GM21423 (cell line): ENCODE measurements at regions not wholly inside any gene's neighbourhood (a gene's known extent, or its start where the extent isn't known, plus 50 kb on each side); places are given as distances from the start of the nearest gene placed in this dataset.
"Not testable (repeated sequence)": the region's sequence is repeated elsewhere in the genome, so short reads cannot be mapped to it uniquely, and the experiment has no call there.

Experiments
- ATAC-seq: cut with Tn5 transposase; IDR thresholded peaks from one replicate; pipeline ENCODE4 v1.9.1; 2021; ENCODE audit warnings: mild to moderate bottlenecking, moderate library complexity; ENCODE audit not compliant: unreplicated experiment

DNA sequence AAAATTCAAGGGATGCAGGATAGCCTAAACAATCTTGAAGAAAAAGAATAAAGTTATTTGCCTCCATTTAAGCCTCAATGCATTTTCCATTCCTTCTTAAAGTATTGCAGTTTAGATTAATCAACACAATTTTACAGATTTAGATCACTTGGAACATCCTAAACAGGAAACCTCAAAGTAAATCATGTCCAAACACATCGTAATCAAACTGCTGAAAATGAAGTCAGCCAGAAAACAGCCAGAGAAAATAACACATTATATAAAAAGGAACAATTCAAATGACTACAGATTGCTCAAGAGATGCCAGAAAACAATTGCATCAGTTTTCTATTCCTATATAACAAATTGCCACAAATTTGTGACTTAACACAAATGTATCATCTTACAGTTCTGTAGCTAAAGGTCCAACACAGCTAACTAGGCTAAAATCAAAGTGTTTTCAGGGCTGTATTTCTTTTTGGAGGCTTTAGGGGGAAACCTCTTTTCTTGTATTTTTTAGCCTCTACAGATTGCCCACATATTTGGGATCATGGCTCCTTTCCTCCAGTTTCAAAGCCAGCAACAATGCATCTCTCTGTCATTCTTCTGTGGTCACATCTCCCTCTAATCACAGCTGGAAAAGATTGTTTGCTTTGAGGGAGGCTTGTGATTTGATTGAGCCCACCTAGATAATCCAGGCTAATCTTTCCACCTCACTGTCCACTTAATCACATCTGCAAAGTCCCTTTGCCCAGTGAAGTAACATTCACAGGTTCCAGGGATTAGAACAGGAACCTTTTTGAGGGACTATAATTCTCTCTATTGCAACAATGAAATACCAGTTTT lies 543.3 kb upstream of the UBE2E2 start:
- ATAC-seq, result no peak

GRCh38 chr3:22660606-22661005 lies 542.5 kb upstream of the UBE2E2 start:
- ATAC-seq, result no peak

DNA sequence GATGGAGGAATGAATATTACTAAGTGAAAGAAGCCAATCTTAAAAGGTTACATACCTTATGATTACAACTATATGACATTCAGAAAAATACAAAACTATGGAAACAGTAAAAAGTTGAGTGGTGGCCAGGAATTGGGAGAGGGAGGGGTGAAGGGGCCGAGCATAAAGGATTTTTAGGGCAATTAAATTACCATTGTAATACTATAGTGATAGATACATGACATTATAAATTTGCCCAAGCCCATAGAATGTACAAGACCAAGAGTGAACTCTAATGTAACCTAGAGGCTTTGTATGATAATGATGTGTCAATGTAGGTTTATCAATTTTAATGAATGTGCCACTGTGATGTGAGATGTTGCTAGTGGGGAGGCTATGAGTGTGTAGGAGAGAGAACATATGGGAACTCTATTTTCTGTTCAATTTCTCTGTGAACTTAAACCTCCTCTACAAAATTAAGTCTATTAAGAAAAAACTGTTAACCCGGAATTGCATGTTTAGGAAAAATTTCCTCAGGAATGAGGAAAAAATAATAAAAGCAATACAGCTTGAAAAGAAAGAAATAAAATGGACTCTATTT lies 541.9 kb upstream of the UBE2E2 start:
- ATAC-seq, result no peak

DNA sequence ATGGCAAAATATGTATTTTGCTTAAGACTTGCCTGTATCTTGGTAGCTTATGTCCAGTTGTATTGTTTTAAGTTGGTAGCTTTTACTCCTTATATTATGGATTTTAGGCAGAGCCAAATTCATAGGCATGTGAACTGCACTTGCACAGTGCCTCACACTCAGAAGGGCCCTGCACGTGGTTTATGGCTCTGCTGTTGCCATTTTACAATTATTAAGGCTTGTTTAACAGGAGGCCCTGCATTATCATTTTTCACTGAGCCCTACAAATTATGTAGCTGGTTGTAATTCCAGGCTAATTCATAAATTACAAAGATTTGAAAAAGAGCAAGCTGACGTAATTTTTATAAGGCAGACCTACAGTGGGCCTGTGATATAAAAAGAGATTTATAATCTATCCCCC lies 537.6 kb upstream of the UBE2E2 start:
- no peak for ATAC-seq

- no peak for ATAC-seq
Observed at GRCh38 chr3:22666736-22667135, 536.4 kb upstream of the UBE2E2 start.

GRCh38 chr3:22671848-22672247 lies 531.3 kb upstream of the UBE2E2 start:
- ATAC-seq, result no peak

GRCh38 chr3:22684739-22685138 lies 518.4 kb upstream of the UBE2E2 start:
- no peak for ATAC-seq

GRCh38 chr3:22685597-22685996 lies 517.5 kb upstream of the UBE2E2 start:
- no peak for ATAC-seq

- ATAC-seq, result no peak
Observed at GRCh38 chr3:22691407-22691806, 511.7 kb upstream of the UBE2E2 start.

GRCh38 chr3:22691856-22692628 lies 511.1 kb upstream of the UBE2E2 start:
- no peak for ATAC-seq

DNA sequence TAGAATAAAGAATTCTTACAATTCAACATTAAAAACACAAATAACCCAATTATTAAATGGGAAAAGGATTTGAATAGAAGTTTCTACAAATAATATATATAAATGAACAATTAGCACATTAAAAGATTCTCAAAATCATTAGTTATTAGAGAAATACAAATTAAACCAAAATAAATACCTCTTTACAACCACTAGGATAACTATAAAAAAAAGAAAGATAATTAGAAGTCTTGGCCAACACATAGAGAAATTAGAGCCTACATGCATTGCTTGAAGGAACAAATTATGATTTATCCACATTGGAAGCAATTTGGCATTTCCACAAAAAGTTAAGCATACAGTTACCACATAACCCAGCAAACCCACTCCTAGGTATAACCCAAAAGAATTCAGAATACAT lies 502.3 kb upstream of the UBE2E2 start:
- ATAC-seq, result no peak

DNA sequence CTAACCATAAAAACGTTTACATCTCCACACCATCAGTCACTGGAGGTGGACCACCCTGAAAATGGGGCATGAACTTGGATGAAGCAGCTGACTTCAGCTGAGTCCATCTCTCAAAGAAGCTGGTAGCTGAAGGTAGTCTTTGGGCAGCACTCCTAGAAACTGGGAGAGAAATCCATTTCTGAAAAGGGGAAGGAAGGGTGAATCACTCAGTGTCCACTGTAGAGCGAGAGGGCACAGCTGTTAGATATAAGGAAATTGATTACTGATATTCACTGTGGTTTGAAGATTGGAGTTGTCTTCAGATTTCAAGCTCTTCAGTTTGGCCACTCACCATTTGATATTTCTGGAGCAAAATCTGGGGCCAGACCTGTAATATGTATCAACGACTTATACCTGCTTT lies 499.0 kb upstream of the UBE2E2 start:
- ATAC-seq, result no peak

GRCh38 chr3:22704571-22705354 lies 498.4 kb upstream of the UBE2E2 start:
- ATAC-seq, result no peak

DNA sequence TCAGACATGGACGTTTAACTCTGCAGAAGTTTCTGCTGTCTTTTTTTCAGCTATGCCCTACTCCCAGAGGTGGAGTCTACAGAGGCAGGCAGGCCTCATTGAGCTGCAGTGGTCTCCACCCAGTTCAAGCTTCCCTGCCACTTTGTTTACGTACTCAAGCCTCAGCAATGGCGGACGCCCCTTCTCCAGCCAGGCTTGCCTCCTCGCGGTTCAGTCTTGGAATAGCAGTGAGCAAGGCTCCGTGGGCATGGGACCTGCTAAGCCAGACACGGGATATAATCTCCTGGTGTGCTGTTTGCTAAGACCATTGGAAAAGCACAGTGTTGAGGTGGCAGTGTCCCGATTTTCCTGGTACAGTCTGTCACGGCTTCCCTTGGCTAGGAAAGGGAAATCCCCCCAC lies 496.2 kb upstream of the UBE2E2 start:
- ATAC-seq, result not testable (repeated sequence)

GRCh38 chr3:22713936-22714335 lies 489.2 kb upstream of the UBE2E2 start:
- no peak for ATAC-seq

GRCh38 chr3:22714749-22715148 lies 488.4 kb upstream of the UBE2E2 start:
- no peak for ATAC-seq

DNA sequence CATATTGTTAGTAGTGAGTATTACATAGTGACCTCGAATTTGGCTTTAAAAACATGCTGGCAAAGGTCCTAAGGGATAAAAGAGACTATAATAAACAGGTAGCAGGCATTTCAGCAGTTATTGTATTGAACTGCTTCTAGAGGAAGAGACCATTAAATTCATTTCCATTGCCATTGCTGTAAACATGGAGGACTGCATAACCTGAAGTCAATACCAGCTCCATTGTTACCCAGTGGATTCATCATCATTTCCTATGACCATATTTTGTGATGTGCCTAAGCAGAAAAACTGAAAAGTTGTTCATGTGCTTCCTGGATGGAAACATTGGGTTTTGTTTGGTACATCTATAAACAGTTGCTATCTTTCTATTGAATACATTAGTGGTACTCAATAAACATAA lies 482.5 kb upstream of the UBE2E2 start:
- no peak for ATAC-seq

- ATAC-seq, result no peak
Observed at GRCh38 chr3:22724420-22724819, 478.7 kb upstream of the UBE2E2 start.

GRCh38 chr3:22728406-22728805 lies 474.7 kb upstream of the UBE2E2 start:
- ATAC-seq, result no peak

- ATAC-seq, result no peak
Observed at GRCh38 chr3:22729212-22729611, 473.9 kb upstream of the UBE2E2 start.

DNA sequence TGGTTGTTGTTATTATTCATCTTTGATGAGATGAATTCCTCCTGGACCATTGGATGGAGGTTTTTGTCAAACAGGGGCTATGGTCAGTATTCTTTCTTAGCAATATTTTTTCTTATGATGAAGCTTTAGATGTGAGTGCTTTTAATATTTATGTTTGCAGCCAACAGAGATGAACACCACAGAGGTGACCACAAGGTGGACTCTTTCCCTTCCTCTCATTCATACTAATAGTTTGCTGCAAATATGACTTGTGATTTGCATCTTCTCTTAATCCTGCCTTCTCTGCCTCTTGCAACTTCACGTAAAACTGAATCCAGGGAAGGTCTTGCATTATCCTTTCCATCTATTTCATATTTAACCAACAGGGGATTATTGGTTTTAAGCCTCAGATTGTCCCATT lies 473.1 kb upstream of the UBE2E2 start:
- no peak for ATAC-seq
